Esophagus muscularis mucosa (tissue), 4 donors: ENCODE measurements at regions not wholly inside any gene's neighbourhood (a gene's known extent, or its start where the extent isn't known, plus 50 kb on each side); places are given as distances from the start of the nearest gene placed in this dataset.

Source experiments
- DNase-seq: peaks from one replicate; pipeline ENCODE4 v3.0.0-alpha.2; 2017; ENCODE audit errors: extremely low spot score
- H3K27ac ChIP-seq, 4 donors: fragments of 200-600 bp; sonication (generic); replicated peaks in 1 of 4; 1 replicate in 3 of 4; 2 replicates in 1 of 4; pipeline ENCODE4 v1.5.1; 2016 to 2019; ENCODE audit warnings: mild to moderate bottlenecking in 1 of 4
- H3K27me3 ChIP-seq, 4 donors: fragments of 200-600 bp; sonication (generic); one replicate each; pipeline versions ENCODE4 v1.5.1 to v1.6.0; 2016 to 2019
- H3K36me3 ChIP-seq, 4 donors: fragments of 200-600 bp; sonication (generic); one replicate each; pipeline ENCODE4 v1.5.1; 2016 to 2019
- H3K4me1 ChIP-seq, 4 donors: fragments of 200-600 bp; sonication (generic); one replicate each; pipeline ENCODE4 v1.5.1; 2016 to 2019
- H3K4me3 ChIP-seq, 4 donors: fragments of 200-600 bp; sonication (generic); 1 replicate in 2 of 4; 2 replicates in 2 of 4; pipeline ENCODE4 v1.5.1; 2016 to 2019; ENCODE audit warnings: mild to moderate bottlenecking in 4 of 4, moderate library complexity in 1 of 4
- H3K9me3 ChIP-seq, 4 donors: fragments of 200-600 bp; sonication (generic); 1 replicate in 3 of 4; 2 replicates in 1 of 4; pipeline ENCODE4 v1.5.1; 2016 to 2019
- EP300 ChIP-seq: sonication (generic); formaldehyde crosslinking; IDR thresholded peaks from one replicate; pipeline ENCODE4 v1.6.1; 2017; ENCODE audit warnings: antibody characterized with exemption
- POLR2A ChIP-seq: fragments of 450-650 bp; IDR thresholded peaks from one replicate; pipeline ENCODE4 v1.6.1; 2017; ENCODE audit warnings: antibody characterized with exemption, moderate library complexity, mild to moderate bottlenecking, low read depth
- POLR2AphosphoS5 ChIP-seq, 2 donors: sonication (generic); formaldehyde crosslinking; IDR thresholded peaks; one replicate each; pipeline ENCODE4 v1.6.1; 2017; ENCODE audit warnings: antibody characterized with exemption in 2 of 2
- WGBS: methylation state at CpG from one replicate; pipeline ENCODE4 v1.1.5; 2018; 5-methylcytosine and 5-hydroxymethylcytosine counted together
- intact Hi-C: fragments of 100-400 bp; cut with DNase I; formaldehyde crosslinking; loops from one replicate; pipeline ENCODE4 v1.15.1; 2023
- TF ChIP-seq, protein P1 (sequence below), 3 experiments: fragments of 200-600 bp in 2 of 3; fragments of 450-650 bp in 1 of 3; sonication (generic) in 2 of 3; IDR thresholded peaks; one replicate each; pipeline ENCODE4 v1.5.1; 2017 to 2019; ENCODE audit warnings: antibody characterized with exemption in 3 of 3, mild to moderate bottlenecking in 2 of 3, moderate library complexity in 1 of 3

DNA sequence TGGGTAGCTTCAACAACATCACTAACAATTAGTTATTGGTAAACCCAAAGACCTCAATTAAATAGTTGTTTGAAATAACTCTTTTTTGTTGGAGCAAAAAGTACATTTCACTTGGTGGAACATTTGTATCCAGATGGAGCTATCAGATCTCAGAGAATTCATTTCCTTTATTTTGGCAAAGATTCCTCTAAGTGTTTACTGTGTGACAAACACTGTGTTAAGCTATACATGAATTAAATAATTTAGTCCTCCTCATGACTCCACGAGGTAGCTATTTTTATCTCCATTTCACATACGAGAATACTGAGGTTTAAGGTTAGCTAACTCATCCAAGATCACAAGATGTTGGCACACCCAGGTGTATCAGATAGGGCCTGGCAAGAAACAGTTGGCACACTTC, 104.0 kb upstream of the IMMP2L start:
- H3K9me3 ChIP-seq: no peaks in the 10 kb centered on the region
- intact Hi-C loops: no loop called here
- H3K4me3 ChIP-seq: no peak overlapping the region
- H3K4me1 ChIP-seq: no peaks in the 10 kb centered on the region
- TF ChIP-seq POLR2AphosphoS5 (IDR thresholded peaks at IDR 0.05) (no peak), EP300 (no peak), POLR2A (no peak)
- TF ChIP-seq, protein P1, sequence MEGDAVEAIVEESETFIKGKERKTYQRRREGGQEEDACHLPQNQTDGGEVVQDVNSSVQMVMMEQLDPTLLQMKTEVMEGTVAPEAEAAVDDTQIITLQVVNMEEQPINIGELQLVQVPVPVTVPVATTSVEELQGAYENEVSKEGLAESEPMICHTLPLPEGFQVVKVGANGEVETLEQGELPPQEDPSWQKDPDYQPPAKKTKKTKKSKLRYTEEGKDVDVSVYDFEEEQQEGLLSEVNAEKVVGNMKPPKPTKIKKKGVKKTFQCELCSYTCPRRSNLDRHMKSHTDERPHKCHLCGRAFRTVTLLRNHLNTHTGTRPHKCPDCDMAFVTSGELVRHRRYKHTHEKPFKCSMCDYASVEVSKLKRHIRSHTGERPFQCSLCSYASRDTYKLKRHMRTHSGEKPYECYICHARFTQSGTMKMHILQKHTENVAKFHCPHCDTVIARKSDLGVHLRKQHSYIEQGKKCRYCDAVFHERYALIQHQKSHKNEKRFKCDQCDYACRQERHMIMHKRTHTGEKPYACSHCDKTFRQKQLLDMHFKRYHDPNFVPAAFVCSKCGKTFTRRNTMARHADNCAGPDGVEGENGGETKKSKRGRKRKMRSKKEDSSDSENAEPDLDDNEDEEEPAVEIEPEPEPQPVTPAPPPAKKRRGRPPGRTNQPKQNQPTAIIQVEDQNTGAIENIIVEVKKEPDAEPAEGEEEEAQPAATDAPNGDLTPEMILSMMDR (IDR thresholded peaks at IDR 0.05): no peak
- H3K27ac ChIP-seq: no peak overlapping the region
- WGBS: 43% methylated on average over 2 of the region's 2 CpGs
- no peaks in the 10 kb centered on the region for H3K27me3 ChIP-seq
- DNase-seq: no peak
- no peaks in the 10 kb centered on the region for H3K36me3 ChIP-seq

DNA sequence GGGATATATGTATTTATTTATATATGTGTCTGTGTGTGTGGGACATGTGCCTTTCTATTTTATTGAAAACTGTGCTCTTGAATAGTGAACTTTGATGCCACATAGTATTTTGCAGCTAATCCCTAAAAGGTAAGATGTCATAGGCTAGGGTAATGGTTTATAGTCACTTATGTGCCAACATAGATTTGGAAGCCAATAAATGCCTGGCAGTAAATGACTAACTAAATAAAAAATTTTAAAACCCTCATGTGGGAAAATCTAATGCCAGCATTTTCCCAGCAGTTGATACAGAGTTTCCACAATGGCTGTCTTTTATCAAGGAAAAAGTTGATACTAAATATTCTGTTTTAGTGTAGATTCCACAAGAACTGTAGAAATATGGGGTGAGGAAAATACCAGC, 101.5 kb upstream of the IMMP2L start:
- no peak for DNase-seq
- H3K9me3 ChIP-seq: no peaks in the 10 kb centered on the region
- no peak overlapping the region for H3K27ac ChIP-seq
- H3K36me3 ChIP-seq: no peaks in the 10 kb centered on the region
- H3K27me3 ChIP-seq: no peaks in the 10 kb centered on the region
- intact Hi-C loops: no loop called here
- H3K4me3 ChIP-seq: no peak overlapping the region
- TF ChIP-seq POLR2AphosphoS5 (IDR thresholded peaks at IDR 0.05) (no peak), EP300 (no peak), POLR2A (no peak)
- TF ChIP-seq, protein P1 (IDR thresholded peaks at IDR 0.05): no peak
- no peaks in the 10 kb centered on the region for H3K4me1 ChIP-seq

DNA sequence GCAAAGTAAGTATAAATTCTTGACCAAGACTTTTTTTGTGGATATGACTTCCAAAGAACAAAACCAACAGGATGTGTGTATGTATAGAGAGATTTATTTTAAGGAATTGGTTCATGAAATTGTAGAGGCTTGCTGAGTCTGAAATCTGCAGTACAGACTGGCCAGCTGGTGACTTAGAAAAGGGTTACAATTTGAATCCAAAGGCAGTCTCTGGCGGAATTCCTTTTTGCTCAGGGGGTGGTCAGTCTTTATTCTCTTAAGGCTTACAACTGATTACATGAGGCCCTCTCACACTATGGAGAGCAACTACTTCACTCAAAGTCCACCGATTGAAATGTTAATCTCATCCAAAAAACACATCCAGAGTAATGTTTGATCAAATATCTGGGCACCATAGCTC, 100.1 kb upstream of the IMMP2L start:
- Histone ChIP-seq H3K27me3 (no peaks in the 10 kb centered on the region), H3K4me3 (no peak overlapping the region), H3K36me3 (no peaks in the 10 kb centered on the region), H3K4me1 (no peaks in the 10 kb centered on the region), H3K27ac (no peak overlapping the region), H3K9me3 (no peaks in the 10 kb centered on the region)
- no peak for TF ChIP-seq POLR2A
- 92% methylated on average over 2 of the region's 2 CpGs for WGBS
- peak; percentile 47 for DNase-seq
- intact Hi-C loops: no loop called here

DNA sequence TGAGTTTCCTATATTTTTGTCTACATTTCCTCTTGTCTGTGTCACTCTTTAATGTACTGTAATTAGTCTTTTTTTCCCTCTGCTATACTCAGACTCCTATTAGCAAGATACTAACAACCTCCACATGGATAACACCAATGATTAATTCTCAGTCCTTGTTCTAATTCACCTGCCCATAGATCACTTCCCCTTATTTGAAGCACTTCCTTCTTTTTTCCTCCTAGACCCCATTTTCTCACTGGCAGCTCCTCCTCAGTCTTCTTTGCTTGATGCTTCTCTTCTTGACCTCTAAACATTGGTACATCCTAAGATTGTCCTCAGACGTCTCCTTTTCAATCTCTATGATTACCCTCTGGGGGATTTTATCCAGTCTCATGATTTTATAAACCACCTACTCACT, 98.2 kb upstream of the IMMP2L start:
- no peak for TF ChIP-seq EP300
- no peak for TF ChIP-seq POLR2AphosphoS5 (IDR thresholded peaks at IDR 0.05)
- no peak for DNase-seq
- intact Hi-C loops: no loop called here
- Histone ChIP-seq H3K4me1 (no peaks in the 10 kb centered on the region), H3K27me3 (no peaks in the 10 kb centered on the region), H3K27ac (no peak overlapping the region), H3K36me3 (no peaks in the 10 kb centered on the region), H3K4me3 (no peak overlapping the region), H3K9me3 (no peaks in the 10 kb centered on the region)
- 77% methylated on average over 1 of the region's 1 CpG for WGBS

DNA sequence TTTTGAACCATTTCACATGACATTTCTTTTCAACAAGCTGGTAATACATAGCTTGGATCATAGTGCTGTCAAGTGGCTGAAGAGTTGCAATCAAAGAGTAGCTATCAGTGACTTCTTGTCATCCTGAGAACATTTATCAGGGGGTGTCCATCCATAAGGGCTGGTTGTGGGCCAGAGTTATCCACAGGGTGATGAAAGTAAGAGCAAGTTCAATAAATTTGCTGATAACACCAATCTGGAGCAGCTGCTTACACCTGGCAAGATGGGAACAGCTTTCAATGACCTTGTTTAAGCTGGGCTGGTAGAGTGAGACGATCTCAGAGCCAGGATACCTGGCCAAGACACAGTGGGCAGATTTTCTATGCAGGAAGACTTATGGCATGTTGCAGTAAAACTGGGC, 96.3 kb upstream of the IMMP2L start:
- intact Hi-C loops: no loop called here
- H3K27me3 ChIP-seq: no peaks in the 10 kb centered on the region
- no peak for TF ChIP-seq EP300
- TF ChIP-seq, protein P1 (IDR thresholded peaks at IDR 0.05): no peak
- TF ChIP-seq POLR2AphosphoS5 (IDR thresholded peaks at IDR 0.05): no peak
- no peak for TF ChIP-seq POLR2A
- H3K4me3 ChIP-seq: no peak overlapping the region
- H3K36me3 ChIP-seq: no peaks in the 10 kb centered on the region
- peak; percentile 78 for DNase-seq
- H3K27ac ChIP-seq: no peak overlapping the region
- no peaks in the 10 kb centered on the region for H3K9me3 ChIP-seq
- H3K4me1 ChIP-seq: no peaks in the 10 kb centered on the region
- 67% methylated on average over 1 of the region's 1 CpG for WGBS

DNA sequence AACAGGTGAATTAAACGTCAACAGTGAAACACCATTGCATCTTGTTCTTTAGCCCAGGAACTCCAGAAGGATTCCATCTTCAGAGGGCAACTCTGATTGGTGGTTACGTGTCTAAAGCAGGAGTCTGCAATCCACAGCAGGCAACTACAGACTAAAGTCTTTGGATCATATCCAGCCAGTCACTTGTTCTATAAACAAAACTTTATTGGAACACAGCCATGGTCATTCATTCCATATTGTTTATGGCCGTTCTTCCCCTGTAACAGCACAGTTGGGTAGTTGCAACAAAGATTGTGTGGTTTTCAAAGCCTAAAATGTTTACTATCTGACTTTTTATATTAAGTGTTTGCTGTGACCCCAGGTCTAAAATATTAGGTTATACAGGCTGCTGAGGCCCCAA, 94.7 kb upstream of the IMMP2L start:
- H3K4me1 ChIP-seq: no peaks in the 10 kb centered on the region
- no peaks in the 10 kb centered on the region for H3K9me3 ChIP-seq
- 64% methylated on average over 3 of the region's 3 CpGs for WGBS
- no peak overlapping the region for H3K27ac ChIP-seq
- peak; percentile 47 for DNase-seq
- no peaks in the 10 kb centered on the region for H3K27me3 ChIP-seq
- H3K4me3 ChIP-seq: no peak overlapping the region
- no peak for TF ChIP-seq EP300
- H3K36me3 ChIP-seq: no peaks in the 10 kb centered on the region
- intact Hi-C loops: no loop called here
